H1 (cell line): ENCODE measurements at regions not wholly inside any gene's neighbourhood (a gene's known extent, or its start where the extent isn't known, plus 50 kb on each side); places are given as distances from the start of the nearest gene placed in this dataset.

Experiments
- CTCF ChIA-PET: fragments of 300-600 bp; sonication (Branson Sonifier 250); formaldehyde crosslinking; loops from one replicate; lab custom pipeline; 2021; ENCODE audit not compliant: partially characterized antibody; lab: Charles Lee
- POLR2A ChIA-PET: fragments of 300-600 bp; sonication (Branson Sonifier 250); formaldehyde crosslinking; loops from one replicate; lab custom pipeline; 2021; ENCODE audit warnings: inconsistent platforms; ENCODE audit not compliant: partially characterized antibody; lab: Charles Lee
- DNase-seq, 2 experiments: peaks; one replicate each; pipeline versions ENCODE4 v3.0.0 to v3.0.0-alpha.2; 2010 to 2022; ENCODE audit warnings: low spot score in 2 of 2, low read depth in 1 of 2, mixed read lengths in 1 of 2
- FAIRE-seq: peaks from 2 replicates; lab custom pipeline; 2011; peaks lifted over from hg19 to GRCh38; lab: Jason Lieb, UNC
- H2AFZ ChIP-seq: 2 replicates; pipeline ENCODE4 v1.8.1; 2012; ENCODE audit warnings: low read length, inconsistent platforms
- H2AK5ac ChIP-seq: 2 replicates; pipeline ENCODE4 v1.6.1; 2013; ENCODE audit warnings: low read depth, low read length
- H2BK120ac ChIP-seq: replicated peaks from 2 replicates; pipeline ENCODE3; 2013; ENCODE audit warnings: low read depth, low read length, inconsistent platforms
- H2BK12ac ChIP-seq: 2 replicates; pipeline ENCODE4 v1.6.1; 2013; ENCODE audit warnings: low read depth, low read length
- H2BK15ac ChIP-seq: 2 replicates; pipeline ENCODE4 v1.6.1; 2013; ENCODE audit warnings: low read length
- H2BK20ac ChIP-seq: 2 replicates; pipeline ENCODE4 v1.6.1; 2013; ENCODE audit warnings: low read length
- H2BK5ac ChIP-seq: 2 replicates; pipeline ENCODE4 v1.6.1; 2013; ENCODE audit warnings: low read depth, low read length
- H3K14ac ChIP-seq: 2 replicates; pipeline ENCODE4 v1.6.1; 2013; ENCODE audit warnings: inconsistent platforms; ENCODE audit not compliant: insufficient read length
- H3K18ac ChIP-seq: 2 replicates; pipeline ENCODE4 v1.6.1; 2013; ENCODE audit warnings: low read length; ENCODE audit errors: extremely low read depth
- H3K23ac ChIP-seq: 2 replicates; pipeline ENCODE4 v1.6.1; 2013; ENCODE audit warnings: inconsistent platforms; ENCODE audit not compliant: insufficient read length
- H3K23me2 ChIP-seq: 2 replicates; pipeline ENCODE4 v1.6.1; 2013; ENCODE audit warnings: low read depth, low read length
- H3K27ac ChIP-seq: 2 replicates; pipeline ENCODE4 v1.6.1; 2011; ENCODE audit warnings: low read depth, low read length, inconsistent platforms
- H3K27me3 ChIP-seq, 4 experiments: replicated peaks in 1 of 4; 1 replicate in 1 of 4; 2 replicates in 3 of 4; pipeline versions ENCODE4 v1.6.1 to v1.8.1; 2011 to 2013; ENCODE audit warnings: low read length in 3 of 4, mild to moderate bottlenecking in 3 of 4, inconsistent platforms in 2 of 4, mixed read lengths in 2 of 4, moderate library complexity in 1 of 4; ENCODE audit not compliant: control insufficient read depth in 3 of 4, insufficient read depth in 3 of 4; ENCODE audit errors: extremely low read depth in 1 of 4
- H3K36me3 ChIP-seq, 4 experiments: 2 replicates each; pipeline versions ENCODE4 v1.6.1 to v1.8.1; 2011 to 2013; ENCODE audit warnings: mild to moderate bottlenecking in 4 of 4, low read length in 3 of 4, moderate library complexity in 2 of 4, control low read depth in 1 of 4, inconsistent platforms in 1 of 4; ENCODE audit not compliant: insufficient read depth in 4 of 4, control insufficient read depth in 2 of 4
- H3K4ac ChIP-seq: replicated peaks from 2 replicates; pipeline ENCODE3; 2013; ENCODE audit warnings: low read length, low read depth, mixed read lengths, inconsistent platforms; ENCODE audit not compliant: insufficient read length
- H3K4me1 ChIP-seq, 4 experiments: replicated peaks in 1 of 4; 1 replicate in 1 of 4; 2 replicates in 3 of 4; pipeline versions ENCODE4 v1.6.1 to v1.8.1; 2011 to 2013; ENCODE audit warnings: low read length in 3 of 4, inconsistent platforms in 2 of 4, mixed read lengths in 1 of 4; ENCODE audit not compliant: insufficient read depth in 4 of 4, control insufficient read depth in 3 of 4
- H3K4me2 ChIP-seq, 2 experiments: 2 replicates each; pipeline versions ENCODE4 v1.6.1 to v1.8.1; 2011 to 2013; ENCODE audit warnings: low read depth in 2 of 2, low read length in 2 of 2, control low read depth in 1 of 2, inconsistent platforms in 1 of 2, mild to moderate bottlenecking in 1 of 2; ENCODE audit not compliant: insufficient read depth in 1 of 2
- H3K4me3 ChIP-seq, 4 experiments: fragments of 200-600, 300-600 bp in 1 of 4; sonication (generic), shearing (Covaris generic), sonication (Bioruptor Twin) in 1 of 4; 2 replicates each; pipeline versions ENCODE4 v1.5.1 to v1.8.1; 2011 to 2016; ENCODE audit warnings: low read length in 4 of 4, low read depth in 3 of 4, control low read depth in 2 of 4, inconsistent platforms in 2 of 4, mild to moderate bottlenecking in 2 of 4, mixed read lengths in 1 of 4, moderate library complexity in 1 of 4; ENCODE audit not compliant: insufficient read depth in 2 of 4; ENCODE audit errors: extremely low read depth in 1 of 4
- H3K56ac ChIP-seq: replicated peaks from 2 replicates; pipeline ENCODE3; 2013; ENCODE audit warnings: low read depth, mild to moderate bottlenecking, mixed read lengths, low read length, inconsistent platforms; ENCODE audit not compliant: insufficient read length
- H3K79me1 ChIP-seq: 2 replicates; pipeline ENCODE4 v1.6.1; 2013; ENCODE audit warnings: low read depth, low read length, control low read depth
- H3K79me2 ChIP-seq, 2 experiments: 2 replicates each; pipeline versions ENCODE4 v1.6.1 to v1.8.1; 2012 to 2013; ENCODE audit warnings: low read length in 2 of 2, mild to moderate bottlenecking in 2 of 2, inconsistent platforms in 1 of 2; ENCODE audit not compliant: insufficient read depth in 2 of 2, control insufficient read depth in 1 of 2
- H3K9ac ChIP-seq, 4 experiments: replicated peaks in 1 of 4; 1 replicate in 1 of 4; 2 replicates in 3 of 4; pipeline versions ENCODE4 v1.6.1 to v1.8.1; 2011 to 2013; ENCODE audit warnings: low read depth in 3 of 4, low read length in 3 of 4, control low read depth in 2 of 4, mild to moderate bottlenecking in 2 of 4, moderate library complexity in 2 of 4, inconsistent platforms in 1 of 4; ENCODE audit errors: extremely low read depth in 1 of 4
- H3K9me3 ChIP-seq, 2 experiments: 2 replicates each; pipeline versions ENCODE4 v1.6.1 to v1.8.1; 2012 to 2013; ENCODE audit warnings: mild to moderate bottlenecking in 2 of 2, moderate library complexity in 2 of 2, control low read depth in 1 of 2, inconsistent platforms in 1 of 2, low read depth in 1 of 2, low read length in 1 of 2, mixed read lengths in 1 of 2; ENCODE audit not compliant: insufficient read depth in 2 of 2
- H4K20me1 ChIP-seq, 2 experiments: replicated peaks in 1 of 2; 2 replicates each; pipeline versions ENCODE3 to v1.8.1; 2011 to 2013; ENCODE audit warnings: inconsistent platforms in 2 of 2, low read length in 2 of 2, mild to moderate bottlenecking in 1 of 2; ENCODE audit not compliant: insufficient read depth in 2 of 2, control insufficient read depth in 1 of 2
- H4K5ac ChIP-seq: 2 replicates; pipeline ENCODE4 v1.6.1; 2013; ENCODE audit warnings: low read length, low read depth, mixed read lengths, inconsistent platforms; ENCODE audit not compliant: insufficient read length
- H4K8ac ChIP-seq: 2 replicates; pipeline ENCODE4 v1.8.0; 2013; ENCODE audit warnings: mild to moderate bottlenecking, moderate library complexity, low read length, inconsistent platforms; ENCODE audit not compliant: insufficient read depth; ENCODE audit errors: extremely low read depth
- H4K91ac ChIP-seq: replicated peaks from 2 replicates; pipeline ENCODE3; 2013; ENCODE audit warnings: low read length, mixed read lengths, inconsistent platforms; ENCODE audit not compliant: insufficient read length
- CBX8 ChIP-seq: fragments of 300-800, 300-1000 bp; sonication (generic); IDR thresholded peaks from 2 replicates; pipeline ENCODE4 v1.7.1; 2016; ENCODE audit warnings: low read depth, low read length, borderline replicate concordance
- GTF2F1 ChIP-seq: IDR thresholded peaks from 2 replicates; pipeline ENCODE4 v1.6.1; 2012; ENCODE audit warnings: low read depth, low read length, improper control_type of control experiment, borderline replicate concordance
- RXRA ChIP-seq: IDR thresholded peaks from 2 replicates; pipeline ENCODE4 v1.6.1; 2011; ENCODE audit warnings: low read depth, mild to moderate bottlenecking, low read length, moderate library complexity; ENCODE audit not compliant: insufficient read depth
- SUZ12 ChIP-seq: fragments of 200-600 bp; sonication (generic); IDR thresholded peaks from 2 replicates; pipeline ENCODE4 v1.6.1; 2012; ENCODE audit warnings: mild to moderate bottlenecking, inconsistent platforms, low read length, moderate library complexity, mixed read lengths
- TEAD4 ChIP-seq: IDR thresholded peaks from 2 replicates; pipeline ENCODE4 v1.6.1; 2012; ENCODE audit warnings: low read depth, low read length, inconsistent platforms, mixed read lengths
- whole genome bisulfite sequencing, 2 experiments: shearing (Covaris generic) in 1 of 2; methylation state at CpG; one replicate each; pipeline versions ENCODE4 v1.1.6 to v1.1.7; 2013 to 2015; ENCODE audit warnings: low lambda C conversion rate in 2 of 2, mixed read lengths in 2 of 2, inconsistent platforms in 1 of 2, low coverage in 1 of 2, missing lambda C conversion rate in 1 of 2; ENCODE audit not compliant: insufficient replicate concordance in 2 of 2, insufficient coverage in 1 of 2, insufficient read length in 1 of 2; ENCODE audit errors: extremely low coverage in 1 of 2, missing lambda C conversion rate in 1 of 2; 5-methylcytosine and 5-hydroxymethylcytosine counted together

GRCh38 chr13:73428137-73428536 is 369.3 kb downstream of the KLF5 start:
- H3K79me2 ChIP-seq: no peaks in the 10 kb centered on the region
- H2BK120ac ChIP-seq: no peak overlapping the region
- H3K27me3 ChIP-seq: no peaks in the 10 kb centered on the region
- DNase-seq: no peak
- 96% methylated on average over 3 of the region's 3 CpGs; no CpG with 5 or more reads in 1 of the 2 experiments for WGBS, 2 experiments
- H2BK15ac ChIP-seq: no peak overlapping the region
- no peak overlapping the region for H3K23ac ChIP-seq
- no peaks in the 10 kb centered on the region for H3K23me2 ChIP-seq
- H3K36me3 ChIP-seq: no peaks in the 10 kb centered on the region
- no peaks in the 10 kb centered on the region for H3K79me1 ChIP-seq
- H3K4me2 ChIP-seq: no peak overlapping the region
- ChIA-PET POLR2A (no interaction called here), CTCF (no interaction called here)
- no peak overlapping the region for H4K5ac ChIP-seq
- no peak overlapping the region for H3K4ac ChIP-seq
- H2AFZ ChIP-seq: no peak overlapping the region
- no peaks in the 10 kb centered on the region for H3K4me1 ChIP-seq
- H3K9ac ChIP-seq: no peak overlapping the region
- H3K14ac ChIP-seq: no peak overlapping the region
- no peak overlapping the region for H2AK5ac ChIP-seq
- no peak overlapping the region for H4K8ac ChIP-seq
- H2BK12ac ChIP-seq: no peak overlapping the region
- no peaks in the 10 kb centered on the region for H4K20me1 ChIP-seq
- H3K56ac ChIP-seq: no peak overlapping the region
- no peak overlapping the region for H4K91ac ChIP-seq
- no peak for FAIRE-seq
- H2BK5ac ChIP-seq: no peak overlapping the region
- H3K9me3 ChIP-seq: no peaks in the 10 kb centered on the region
- H3K18ac ChIP-seq: no peak overlapping the region
- H3K27ac ChIP-seq: no peak overlapping the region
- H2BK20ac ChIP-seq: no peak overlapping the region
- H3K4me3 ChIP-seq: no peak overlapping the region
- no peak for TF ChIP-seq GTF2F1
- TF ChIP-seq TEAD4: no peak
- TF ChIP-seq RXRA: no peak
- no peak for TF ChIP-seq CBX8
- TF ChIP-seq SUZ12: no peak
